Suppressor macrophage treated with lipopolysaccharide for 1 hour (primary cell): ENCODE measurements at regions not wholly inside any gene's neighbourhood (a gene's known extent, or its start where the extent isn't known, plus 50 kb on each side); places are given as distances from the start of the nearest gene placed in this dataset.
A peak's percentile ranks its signal among the peaks of the same experiment; 100 is the strongest.
"Not testable (repeated sequence)": the region's sequence is repeated elsewhere in the genome, so short reads cannot be mapped to it uniquely, and the experiment has no call there.

ENCODE experiments used
- DNase-seq, 3 donors: peaks; one replicate each; pipeline ENCODE4 v3.0.0-alpha.2; 2020 to 2022

- no peak for DNase-seq
Observed at GRCh38 chr1:199817266-199817665, 210.2 kb upstream of the NR5A2 start.

GRCh38 chr1:199821029-199821779 lies 206.3 kb upstream of the NR5A2 start:
- no peak for DNase-seq

- DNase-seq = no peak
Observed at GRCh38 chr1:199832451-199832850, 195.1 kb upstream of the NR5A2 start.

- peak; percentile 82 to 85 (median 82) for DNase-seq
Observed at GRCh38 chr1:199834711-199835110, 192.8 kb upstream of the NR5A2 start.

DNA sequence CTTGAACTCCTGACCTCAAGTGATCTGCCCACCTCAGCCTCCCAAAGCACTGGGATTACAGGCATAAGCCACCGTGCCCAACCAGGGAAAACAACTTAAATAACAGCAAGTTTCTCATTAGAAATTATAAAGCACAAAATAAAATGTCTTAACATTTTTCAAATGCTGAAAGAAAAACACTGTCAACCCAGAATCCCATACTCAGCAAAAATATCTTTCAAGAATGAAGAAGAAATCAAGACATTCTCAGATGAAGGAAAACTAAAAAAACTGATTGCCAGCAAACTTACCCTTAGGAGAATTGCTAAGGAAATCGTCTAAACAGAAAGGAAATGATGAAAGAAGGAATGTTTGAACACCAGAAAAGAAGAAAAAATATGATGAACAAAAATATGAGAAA lies 191.1 kb upstream of the NR5A2 start:
- DNase-seq = no peak

GRCh38 chr1:199837321-199837720 lies 190.2 kb upstream of the NR5A2 start:
- DNase-seq = no peak

DNA sequence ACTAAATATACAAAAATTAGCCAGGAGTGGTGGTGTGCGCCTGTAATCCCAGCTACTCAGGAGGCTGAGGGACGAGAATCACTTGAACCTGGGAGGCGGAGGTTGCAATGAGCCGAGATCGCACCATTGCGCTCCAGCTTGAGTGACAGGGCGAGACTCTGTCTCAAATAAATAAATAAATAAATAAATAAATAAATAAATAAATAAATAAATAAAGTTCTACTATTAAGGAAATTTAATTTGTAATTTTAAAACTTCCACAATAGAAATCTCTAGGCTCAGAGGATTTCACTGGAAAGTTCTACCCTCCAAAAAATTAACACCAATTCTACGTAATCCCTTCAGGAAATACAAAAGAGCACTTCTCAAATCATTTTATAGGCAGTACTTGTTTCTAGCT lies 187.9 kb upstream of the NR5A2 start:
- not testable (repeated sequence) for DNase-seq

- DNase-seq = not testable (repeated sequence)
Observed at GRCh38 chr1:199843096-199843495, 184.4 kb upstream of the NR5A2 start.

GRCh38 chr1:199843861-199844260 lies 183.6 kb upstream of the NR5A2 start:
- peak in 2 of 3 donors; percentile 22 to 39 for DNase-seq

- no peak for DNase-seq
Observed at GRCh38 chr1:199847021-199847420, 180.5 kb upstream of the NR5A2 start.

GRCh38 chr1:199851439-199852140 lies 175.9 kb upstream of the NR5A2 start:
- no peak for DNase-seq

DNA sequence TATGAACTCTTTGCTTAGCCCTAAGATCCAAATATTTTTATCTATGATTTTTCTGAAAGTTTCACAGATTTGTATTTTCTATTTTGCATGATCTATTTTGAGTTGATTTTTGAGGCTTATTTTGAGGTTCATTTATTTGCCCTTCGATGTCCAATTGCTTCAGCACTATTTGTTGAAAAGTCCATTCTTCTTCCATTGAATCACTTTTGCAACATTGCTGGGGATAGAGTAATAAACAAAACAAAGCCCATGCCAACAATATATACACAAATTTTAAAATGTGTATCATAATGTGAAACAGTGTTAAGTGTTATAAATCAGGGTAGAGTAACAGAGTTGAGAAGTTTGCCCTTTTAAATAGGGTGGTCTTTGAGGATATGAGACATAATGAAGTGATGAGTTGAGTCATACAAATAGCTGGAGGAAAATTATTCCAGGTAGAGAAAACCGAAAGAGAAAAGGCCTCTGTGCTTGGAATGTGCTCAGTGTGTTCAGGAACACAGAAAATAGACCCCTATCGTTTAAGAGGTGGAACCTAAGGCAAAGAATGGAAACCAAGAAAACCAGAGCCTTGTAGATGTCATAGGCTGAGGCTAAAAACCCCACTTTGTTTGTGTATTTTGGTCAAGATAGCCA lies 172.7 kb upstream of the NR5A2 start:
- no peak for DNase-seq

DNA sequence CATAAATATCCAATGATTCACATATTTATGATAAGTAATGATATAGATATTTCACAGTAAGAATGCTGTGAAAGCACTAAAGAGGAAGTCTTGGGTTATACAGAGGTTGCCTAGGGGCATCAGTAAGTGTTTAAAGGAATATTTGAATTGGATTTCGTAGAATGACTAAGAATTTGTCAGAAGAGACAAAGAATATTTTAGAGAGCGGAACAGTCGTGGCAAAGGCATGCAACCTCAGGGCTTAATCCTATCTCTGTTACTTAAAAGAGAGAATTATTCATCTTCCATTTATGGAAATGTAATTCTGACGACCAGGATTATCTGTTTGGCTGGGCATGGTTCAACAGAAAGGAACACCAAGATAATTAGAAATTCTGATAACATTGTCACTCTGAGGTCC lies 171.9 kb upstream of the NR5A2 start:
- peak in 2 of 3 donors; percentile 68 to 75 for DNase-seq

DNA sequence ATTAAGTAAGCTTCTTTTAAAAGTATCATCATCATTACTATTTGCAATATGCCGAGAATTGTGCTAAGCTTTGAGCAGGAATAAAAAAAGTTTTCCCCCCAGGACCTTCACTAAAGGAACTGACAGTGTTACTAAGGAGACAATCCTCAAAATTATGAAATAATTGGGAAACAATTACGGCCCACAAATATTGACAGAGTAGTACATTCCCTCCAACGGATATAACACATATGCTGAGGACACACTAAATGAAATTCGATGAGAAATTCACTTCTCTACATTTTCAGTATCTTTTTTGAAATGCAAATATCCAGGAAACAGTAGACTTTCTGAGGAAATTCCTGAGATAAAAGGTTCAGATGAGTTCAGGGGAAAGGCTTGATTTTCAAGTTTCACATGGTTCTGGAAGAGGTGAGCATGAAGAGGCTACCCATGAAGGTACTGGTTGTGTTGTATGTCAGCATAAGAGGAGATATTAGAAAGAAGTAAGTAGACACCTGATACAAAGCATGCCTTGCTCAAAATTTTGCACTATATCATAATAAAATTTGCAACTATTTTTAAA lies 171.2 kb upstream of the NR5A2 start:
- DNase-seq = peak; percentile 18 to 77 (median 59)

GRCh38 chr1:199857108-199857507 lies 170.4 kb upstream of the NR5A2 start:
- peak; percentile 76 to 94 (median 91) for DNase-seq

DNA sequence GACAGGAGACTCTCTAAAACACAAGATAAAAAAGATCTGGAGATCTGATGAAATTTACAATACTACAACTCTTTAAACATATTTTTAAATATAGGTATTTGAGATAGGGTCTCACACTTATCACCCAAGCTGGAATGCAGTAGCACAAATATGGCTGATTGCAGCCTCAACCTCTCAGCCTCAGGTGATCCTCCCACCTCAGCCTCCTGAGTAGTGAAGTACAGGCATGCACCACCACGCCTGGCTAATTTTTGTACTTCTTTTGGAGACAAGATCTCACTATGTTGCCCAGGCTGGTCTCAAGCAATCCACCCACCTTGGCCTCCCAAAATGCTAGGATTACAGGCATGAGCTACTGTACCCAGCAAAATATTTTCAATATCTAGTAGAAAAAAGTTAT lies 170.0 kb upstream of the NR5A2 start:
- peak in 1 of 3 donors; percentile 12 for DNase-seq

GRCh38 chr1:199858171-199858570 lies 169.3 kb upstream of the NR5A2 start:
- peak in 1 of 3 donors; percentile 8 for DNase-seq

DNA sequence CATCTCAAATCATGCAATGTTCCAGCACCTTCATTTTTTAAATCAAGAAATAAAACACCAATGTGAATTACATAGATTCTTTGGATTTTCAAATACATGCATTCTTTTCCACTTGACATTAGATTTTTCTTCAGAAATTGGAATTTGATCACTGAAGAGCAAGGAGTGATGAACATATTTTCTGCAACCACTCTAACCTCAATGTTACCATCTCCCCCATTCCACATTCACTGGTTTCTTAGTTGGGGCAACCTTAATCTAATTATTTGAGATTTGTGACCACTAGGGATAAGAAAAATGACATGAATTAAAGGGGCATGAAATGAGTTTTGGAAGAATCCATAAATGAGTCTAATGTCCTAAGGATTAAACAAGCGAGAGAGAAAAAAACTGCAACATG lies 168.7 kb upstream of the NR5A2 start:
- DNase-seq = no peak

DNA sequence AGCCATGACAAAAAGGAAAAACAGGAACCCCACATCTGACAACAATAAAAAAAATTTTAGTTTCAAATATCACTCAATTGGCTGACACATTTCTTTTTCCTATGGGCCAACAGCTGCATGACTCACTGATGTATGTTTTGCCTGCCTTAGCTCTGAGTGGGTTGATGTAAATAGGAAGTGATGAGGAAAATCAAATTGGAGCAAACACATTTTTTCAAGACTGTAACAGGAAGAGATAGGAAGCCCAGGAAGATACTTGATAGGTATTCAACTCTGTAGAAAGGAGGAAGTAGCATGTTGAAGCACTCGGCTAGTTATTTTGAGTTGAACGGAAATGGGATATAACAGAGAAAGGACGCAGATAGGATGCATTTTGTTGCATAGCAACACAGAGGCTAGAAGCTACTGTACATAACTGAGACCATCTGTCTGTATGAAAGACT lies 168.0 kb upstream of the NR5A2 start:
- peak; percentile 84 to 97 (median 95) for DNase-seq

DNA sequence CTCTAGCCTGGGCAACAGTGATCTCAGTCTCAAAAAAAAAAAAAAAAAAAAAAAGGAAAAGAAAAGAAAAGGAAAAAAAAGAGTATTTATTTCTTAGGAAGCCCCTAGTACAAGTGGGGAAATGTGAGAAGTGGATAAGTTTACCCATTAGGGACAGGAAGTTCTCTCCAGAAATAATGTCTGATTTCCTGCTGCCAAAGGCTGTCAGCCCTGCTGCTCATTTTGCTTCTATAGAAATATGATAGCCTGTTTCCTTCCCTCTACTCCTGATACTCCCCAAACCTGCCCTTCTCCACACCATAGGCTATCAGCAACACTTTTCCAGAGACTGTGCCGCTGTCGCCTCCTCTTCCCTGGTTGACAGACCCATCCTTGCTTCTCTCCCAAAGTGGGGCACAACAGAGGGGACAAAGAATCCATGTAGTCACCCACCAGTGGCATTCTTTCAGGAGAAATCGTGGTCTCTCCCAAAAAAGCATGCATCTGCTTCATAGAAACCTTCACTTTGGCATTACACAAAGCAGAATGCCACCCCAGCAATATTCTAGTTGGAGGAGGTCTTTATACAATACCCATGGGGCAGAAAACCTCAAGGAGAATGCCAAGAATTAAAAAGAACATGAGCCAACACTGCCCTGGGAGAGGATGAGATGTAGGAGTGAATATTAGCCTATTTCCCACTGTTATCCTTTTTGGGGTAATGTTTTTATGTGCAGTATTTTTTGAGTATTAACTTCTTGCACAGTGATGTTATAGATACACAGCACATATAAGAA lies 166.3 kb upstream of the NR5A2 start:
- DNase-seq = no peak

GRCh38 chr1:199862047-199862446 lies 165.5 kb upstream of the NR5A2 start:
- DNase-seq = no peak

- peak in 1 of 3 donors; percentile 18 for DNase-seq
Observed at GRCh38 chr1:199866210-199866617, 161.3 kb upstream of the NR5A2 start.

DNA sequence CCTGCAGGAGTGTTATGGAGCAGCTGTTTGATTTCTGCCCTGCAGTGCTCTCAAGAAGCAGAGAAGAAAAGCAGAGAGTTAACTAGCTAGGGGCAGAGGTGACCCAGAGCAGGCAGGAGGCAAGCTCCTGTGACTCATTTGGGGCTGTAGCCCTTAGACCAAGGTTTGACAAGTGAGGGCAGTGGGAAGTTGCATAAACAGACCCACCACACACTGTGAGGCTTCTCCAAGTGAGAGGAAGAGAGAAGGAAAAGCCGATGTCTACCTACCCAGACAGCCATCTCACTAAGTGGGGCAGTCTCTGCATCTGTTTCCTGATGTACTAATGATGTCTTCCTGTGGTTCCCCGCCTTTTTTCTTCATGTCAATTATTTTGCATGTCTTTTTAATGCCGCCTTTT lies 159.9 kb upstream of the NR5A2 start:
- DNase-seq = peak; percentile 33 to 44 (median 33)
